ENCODE measurements at regions not wholly inside any gene's neighbourhood (a gene's known extent, or its start where the extent isn't known, plus 50 kb on each side); places are given as distances from the start of the nearest gene placed in this dataset.

GRCh38 chr5:175789670-175790069 lies 81.7 kb upstream of the CPLX2 start:
- no peak; the same call in 1 of the 2 replicates for TF ChIP-seq CTCF (IDR thresholded peaks at IDR 0.05)
- H3K9me3 Mint-ChIP-seq = no peaks in the 10 kb centered on the region
- H3K27ac Mint-ChIP-seq = no peak overlapping the region
- H3K4me3 Mint-ChIP-seq = no peak overlapping the region
- DNase-seq = no peak
- H3K27me3 Mint-ChIP-seq (ENCODE audit: insufficient read depth) = peaks cover 11% of the 10 kb centered on the region; the same call in 1 of the 2 replicates
- H3K36me3 Mint-ChIP-seq (ENCODE audit: low read depth) = no peaks in the 10 kb centered on the region
- H3K4me1 Mint-ChIP-seq (ENCODE audit: low read depth) = no peaks in the 10 kb centered on the region

GRCh38 chr5:175790796-175791195 lies 80.6 kb upstream of the CPLX2 start:
- peaks cover 14% of the 10 kb centered on the region; the same call in 1 of the 2 replicates for H3K27me3 Mint-ChIP-seq (ENCODE audit: insufficient read depth)
- H3K4me3 Mint-ChIP-seq = no peak overlapping the region
- H3K4me1 Mint-ChIP-seq (ENCODE audit: low read depth) = no peaks in the 10 kb centered on the region
- no peak for DNase-seq
- no peaks in the 10 kb centered on the region for H3K36me3 Mint-ChIP-seq (ENCODE audit: low read depth)
- H3K9me3 Mint-ChIP-seq = no peaks in the 10 kb centered on the region
- no peak for TF ChIP-seq CTCF (IDR thresholded peaks at IDR 0.05)
- no peak overlapping the region for H3K27ac Mint-ChIP-seq

GRCh38 chr5:175795959-175796358 lies 75.4 kb upstream of the CPLX2 start:
- Mint-ChIP-seq H3K9me3 (no peaks in the 10 kb centered on the region), H3K4me3 (no peak overlapping the region), H3K27me3 (ENCODE audit: insufficient read depth) (peaks cover 8% of the 10 kb centered on the region; the same call in 1 of the 2 replicates), H3K4me1 (ENCODE audit: low read depth) (peaks cover 8% of the 10 kb centered on the region), H3K27ac (no peak overlapping the region), H3K36me3 (ENCODE audit: low read depth) (no peaks in the 10 kb centered on the region)
- no peak for DNase-seq
- TF ChIP-seq CTCF (IDR thresholded peaks at IDR 0.05) = no peak

- Mint-ChIP-seq H3K9me3 (no peaks in the 10 kb centered on the region), H3K27ac (no peak overlapping the region), H3K4me1 (ENCODE audit: low read depth) (peaks cover 12% of the 10 kb centered on the region), H3K36me3 (ENCODE audit: low read depth) (no peaks in the 10 kb centered on the region), H3K27me3 (ENCODE audit: insufficient read depth) (peaks cover 12% of the 10 kb centered on the region), H3K4me3 (no peak overlapping the region)
- no peak for TF ChIP-seq CTCF (IDR thresholded peaks at IDR 0.05)
- DNase-seq = peak; percentile 55
Observed at GRCh38 chr5:175796536-175797499, 74.6 kb upstream of the CPLX2 start.

- H3K27me3 Mint-ChIP-seq (ENCODE audit: insufficient read depth) = peaks cover 12% of the 10 kb centered on the region
- peaks cover 12% of the 10 kb centered on the region for H3K4me1 Mint-ChIP-seq (ENCODE audit: low read depth)
- TF ChIP-seq CTCF (IDR thresholded peaks at IDR 0.05) = no peak
- no peak for DNase-seq
- H3K4me3 Mint-ChIP-seq = no peak overlapping the region
- no peaks in the 10 kb centered on the region for H3K36me3 Mint-ChIP-seq (ENCODE audit: low read depth)
- no peak overlapping the region for H3K27ac Mint-ChIP-seq
- H3K9me3 Mint-ChIP-seq = no peaks in the 10 kb centered on the region
Observed at GRCh38 chr5:175797521-175798038, 73.8 kb upstream of the CPLX2 start.

Measured in HFFc6 (cell line).